Activated CD4-positive, CD25-positive, alpha-beta regulatory T cell treated with anti-CD3 and anti-CD28 coated beads, Interleukin-2, amount 50 U/mL, for 72 hours (primary cell): ENCODE measurements at regions not wholly inside any gene's neighbourhood (a gene's known extent, or its start where the extent isn't known, plus 50 kb on each side); places are given as distances from the start of the nearest gene placed in this dataset.
A peak's percentile ranks its signal among the peaks of the same experiment; 100 is the strongest.

Source experiments
- DNase-seq: peaks from one replicate; pipeline ENCODE4 v3.0.0; 2021

GRCh38 chr19:16000024-16000663 lies 51.3 kb downstream of the OR10H4 start:
- DNase-seq, result no peak

GRCh38 chr19:16001481-16002312 lies 52.9 kb downstream of the OR10H4 start:
- peak; percentile 33 for DNase-seq

GRCh38 chr19:16002406-16003384 lies 53.9 kb downstream of the OR10H4 start:
- no peak for DNase-seq

GRCh38 chr19:16003391-16003790 lies 54.6 kb downstream of the OR10H4 start:
- DNase-seq, result no peak

- no peak for DNase-seq
These were observed 57.1 kb downstream of the OR10H4 start for GRCh38 chr19:16005925-16006324.

GRCh38 chr19:16012552-16012951 lies 63.7 kb upstream of the TPM4 start:
- DNase-seq, result peak; percentile 26

GRCh38 chr19:16013181-16013850 lies 63.0 kb upstream of the TPM4 start:
- peak; percentile 23 for DNase-seq

- peak; percentile 14 for DNase-seq
These were observed 62.1 kb upstream of the TPM4 start for GRCh38 chr19:16013851-16014840.

GRCh38 chr19:16014923-16015804 lies 61.1 kb upstream of the TPM4 start:
- no peak for DNase-seq

- DNase-seq, result no peak
These were observed 60.5 kb upstream of the TPM4 start for GRCh38 chr19:16015805-16016173.

GRCh38 chr19:16016226-16017137 lies 59.8 kb upstream of the TPM4 start:
- peak; percentile 26 for DNase-seq

- no peak for DNase-seq
These were observed 59.2 kb upstream of the TPM4 start for GRCh38 chr19:16017138-16017490.

- peak; percentile 17 for DNase-seq
These were observed 58.1 kb upstream of the TPM4 start for GRCh38 chr19:16018106-16018755.

GRCh38 chr19:16018801-16019551 lies 57.3 kb upstream of the TPM4 start:
- DNase-seq, result peak; percentile 24

- peak; percentile 29 for DNase-seq
These were observed 56.4 kb upstream of the TPM4 start for GRCh38 chr19:16019691-16020448.

- DNase-seq, result no peak
These were observed 54.5 kb upstream of the TPM4 start for GRCh38 chr19:16021796-16022195.

GRCh38 chr19:16022251-16022650 lies 54.0 kb upstream of the TPM4 start:
- no peak for DNase-seq
